COLO829 (cell line): ENCODE measurements at regions not wholly inside any gene's neighbourhood (a gene's known extent, or its start where the extent isn't known, plus 50 kb on each side); places are given as distances from the start of the nearest gene placed in this dataset.
"Not testable (repeated sequence)": the region's sequence is repeated elsewhere in the genome, so short reads cannot be mapped to it uniquely, and the experiment has no call there.

Source experiments
- DNase-seq: peaks from one replicate; pipeline ENCODE4 v3.0.0; 2012; ENCODE audit warnings: low spot score

DNA sequence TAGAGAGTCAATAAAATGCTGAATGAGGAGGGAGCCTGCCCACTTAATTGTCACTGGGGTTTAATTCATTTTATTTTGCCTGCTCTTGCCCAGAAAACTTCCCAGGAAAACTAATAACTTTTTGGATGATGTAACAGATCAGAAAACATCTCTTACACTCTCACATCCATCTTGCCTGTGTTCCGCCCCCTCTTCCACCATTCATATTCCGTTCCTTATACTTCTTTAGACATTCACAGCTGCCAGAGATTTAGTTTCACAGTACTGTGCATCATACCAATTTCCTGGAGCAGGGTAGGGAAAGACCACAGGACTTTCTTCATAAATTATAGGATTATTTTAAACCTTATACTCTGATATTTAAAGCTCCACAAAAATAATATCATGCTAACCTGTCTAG is 776.1 kb upstream of the SOX11 start:
- DNase-seq: no peak

DNA sequence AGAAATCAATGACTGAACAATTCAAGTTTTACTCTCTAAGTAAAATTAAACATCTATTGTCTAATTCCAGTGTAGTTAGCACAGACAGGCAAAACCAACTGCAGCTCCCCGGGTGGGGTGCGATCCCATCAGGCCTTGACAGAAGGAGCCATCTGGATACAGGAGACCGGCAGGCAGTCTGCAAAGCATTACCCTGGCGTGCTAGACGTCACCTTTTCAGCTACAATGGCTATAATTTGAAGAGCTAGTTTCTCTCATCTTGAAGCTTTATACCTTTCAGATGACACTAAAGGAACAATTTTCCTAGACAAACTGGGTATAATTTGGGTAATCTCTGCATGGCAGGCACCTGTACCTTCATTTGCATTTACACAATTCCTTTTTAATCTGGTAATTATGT is 761.5 kb upstream of the SOX11 start:
- no peak for DNase-seq

DNA sequence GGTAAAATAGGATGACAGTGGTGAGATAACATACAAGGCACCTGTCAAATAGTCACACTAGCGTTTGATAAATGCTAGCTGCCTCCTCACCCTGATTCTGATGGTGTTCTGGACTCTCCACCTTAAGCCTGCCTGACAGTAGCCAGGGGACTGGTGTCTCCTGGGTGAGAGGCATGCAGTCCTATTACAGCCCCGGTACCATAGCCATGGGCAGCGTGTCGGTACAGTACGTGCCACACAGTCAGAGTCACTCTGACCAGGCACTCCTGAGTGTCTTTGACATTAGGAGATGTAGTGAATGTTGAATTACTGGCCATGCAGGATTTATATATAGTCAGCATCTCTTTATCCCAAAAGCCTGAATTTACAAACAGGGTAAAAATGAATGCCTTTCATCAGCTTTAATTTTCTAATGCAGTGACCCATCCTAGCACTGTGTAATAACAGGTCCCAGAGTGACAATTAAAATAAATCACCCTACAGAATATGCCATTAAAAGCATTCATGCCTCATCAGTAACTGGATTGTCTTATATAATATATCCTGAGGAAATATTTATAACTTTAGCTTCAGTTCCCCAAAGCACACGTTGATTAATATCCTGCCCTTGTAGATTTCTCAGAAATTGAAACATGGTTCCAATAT is 760.3 kb upstream of the SOX11 start:
- DNase-seq: no peak

DNA sequence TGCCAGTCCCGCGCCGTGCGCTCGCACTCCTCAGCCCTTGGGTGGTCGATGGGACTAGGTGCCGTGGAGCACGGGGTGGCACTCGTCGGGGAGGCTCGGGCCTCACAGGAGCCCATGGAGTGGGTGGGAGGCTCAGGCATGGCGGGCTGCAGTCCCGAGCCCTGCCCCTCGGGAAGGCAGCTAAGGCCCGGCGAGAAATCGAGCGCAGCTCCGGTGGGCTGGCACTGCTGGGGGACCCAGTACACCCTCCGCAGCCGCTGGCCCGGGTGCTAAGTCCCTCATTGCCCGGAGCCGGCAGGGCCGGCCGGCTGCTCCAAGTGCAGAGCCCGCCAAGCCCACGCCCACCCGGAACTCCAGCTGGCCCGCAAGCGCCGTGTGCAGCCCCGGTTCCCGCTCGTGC is 756.9 kb upstream of the SOX11 start:
- DNase-seq: not testable (repeated sequence)

GRCh38 chr2:4937550-4937949 is 754.6 kb upstream of the SOX11 start:
- DNase-seq: no peak

DNA sequence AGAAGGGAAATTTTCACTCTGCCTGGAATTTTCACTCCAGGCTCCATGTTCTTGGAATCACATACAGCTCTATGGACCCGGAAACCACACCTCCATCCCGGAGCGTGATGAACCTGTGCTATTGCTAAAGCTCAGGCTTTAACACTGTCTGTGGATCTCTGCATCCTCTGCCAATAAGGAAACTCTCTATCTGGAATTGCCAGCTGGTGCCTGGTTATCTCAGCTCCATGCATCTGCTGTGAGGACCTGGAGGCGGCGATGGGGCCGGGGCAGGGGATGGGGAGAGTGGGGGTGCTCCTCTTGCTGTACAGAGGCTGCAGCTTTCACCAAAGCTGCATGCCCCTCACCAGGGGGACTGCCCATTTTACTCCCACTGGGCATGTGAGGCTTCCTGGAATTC is 754.0 kb upstream of the SOX11 start:
- no peak for DNase-seq

- no peak for DNase-seq
Measured at GRCh38 chr2:4942441-4942840, 749.7 kb upstream of the SOX11 start.

GRCh38 chr2:4947911-4948310 is 744.3 kb upstream of the SOX11 start:
- no peak for DNase-seq

- DNase-seq: no peak
Measured at GRCh38 chr2:4951368-4951767, 740.8 kb upstream of the SOX11 start.

DNA sequence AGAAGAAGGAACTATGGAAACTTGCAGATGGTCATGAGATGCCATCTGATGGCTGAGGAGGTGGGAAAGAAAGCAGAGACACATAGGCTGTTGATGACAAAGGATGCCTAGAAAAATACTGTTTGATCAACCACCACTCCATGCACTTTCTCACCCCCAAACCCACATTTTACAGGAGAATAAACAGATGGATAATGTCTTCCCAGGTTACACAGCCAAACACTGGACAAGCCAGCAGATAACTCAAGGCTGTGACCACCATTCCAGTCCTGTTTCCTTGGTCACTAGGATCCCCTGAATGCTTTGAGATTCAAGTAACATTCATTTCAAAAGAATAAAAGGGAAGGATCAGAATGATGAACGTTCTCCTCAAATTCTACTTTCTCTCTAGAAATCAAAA is 733.0 kb upstream of the SOX11 start:
- no peak for DNase-seq

DNA sequence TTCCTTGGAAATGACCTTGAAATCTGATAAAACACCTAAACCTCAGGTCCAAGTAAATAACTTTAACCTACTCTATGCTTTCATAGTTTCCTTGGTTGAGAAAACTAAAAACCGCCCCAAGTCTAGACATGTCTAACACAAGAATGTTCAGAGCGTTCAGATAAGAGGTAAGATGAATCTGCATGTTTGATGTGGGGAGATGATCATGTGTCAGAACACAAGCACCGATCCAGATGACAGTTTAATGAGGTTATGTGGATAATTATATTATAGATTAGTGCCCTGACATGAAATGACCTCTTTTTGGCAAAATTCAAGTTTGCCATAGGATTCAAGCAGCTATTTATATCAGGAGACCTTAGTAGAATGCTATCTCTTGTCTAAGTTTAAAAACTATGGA is 729.8 kb upstream of the SOX11 start:
- DNase-seq: no peak

DNA sequence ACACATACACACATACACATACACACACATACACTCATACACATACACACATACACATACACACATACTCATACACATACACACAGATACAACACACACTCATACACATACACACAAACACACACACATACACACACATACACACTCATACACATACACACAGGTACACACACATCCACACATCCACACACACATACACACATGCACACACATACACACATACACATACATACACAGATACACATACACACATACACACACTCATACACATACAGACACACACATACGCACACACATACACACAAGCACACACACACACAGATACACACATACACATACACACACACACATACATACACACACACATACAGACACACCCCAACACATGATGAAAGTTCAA is 729.1 kb upstream of the SOX11 start:
- DNase-seq: no peak

- no peak for DNase-seq
Measured at GRCh38 chr2:4964001-4964540, 728.1 kb upstream of the SOX11 start.

DNA sequence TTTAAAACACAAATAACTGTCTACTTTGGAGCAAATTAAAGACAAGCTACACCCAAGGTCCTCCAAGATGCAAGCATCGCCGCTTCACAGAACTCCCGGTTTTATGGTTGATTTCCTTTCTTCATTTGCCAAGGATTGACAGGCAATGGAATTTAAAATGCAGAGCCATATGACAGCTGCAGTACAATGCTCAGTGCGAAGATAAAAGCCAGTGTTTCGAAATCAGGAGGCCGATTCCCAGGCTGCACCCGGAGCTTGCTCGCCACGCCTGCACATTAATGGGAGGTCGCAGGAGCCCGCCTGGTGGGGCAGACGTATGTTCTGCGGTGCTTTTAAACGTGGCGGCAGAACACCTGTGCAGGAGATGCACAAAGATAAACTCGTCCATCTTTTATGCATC is 727.6 kb upstream of the SOX11 start:
- DNase-seq: no peak

DNA sequence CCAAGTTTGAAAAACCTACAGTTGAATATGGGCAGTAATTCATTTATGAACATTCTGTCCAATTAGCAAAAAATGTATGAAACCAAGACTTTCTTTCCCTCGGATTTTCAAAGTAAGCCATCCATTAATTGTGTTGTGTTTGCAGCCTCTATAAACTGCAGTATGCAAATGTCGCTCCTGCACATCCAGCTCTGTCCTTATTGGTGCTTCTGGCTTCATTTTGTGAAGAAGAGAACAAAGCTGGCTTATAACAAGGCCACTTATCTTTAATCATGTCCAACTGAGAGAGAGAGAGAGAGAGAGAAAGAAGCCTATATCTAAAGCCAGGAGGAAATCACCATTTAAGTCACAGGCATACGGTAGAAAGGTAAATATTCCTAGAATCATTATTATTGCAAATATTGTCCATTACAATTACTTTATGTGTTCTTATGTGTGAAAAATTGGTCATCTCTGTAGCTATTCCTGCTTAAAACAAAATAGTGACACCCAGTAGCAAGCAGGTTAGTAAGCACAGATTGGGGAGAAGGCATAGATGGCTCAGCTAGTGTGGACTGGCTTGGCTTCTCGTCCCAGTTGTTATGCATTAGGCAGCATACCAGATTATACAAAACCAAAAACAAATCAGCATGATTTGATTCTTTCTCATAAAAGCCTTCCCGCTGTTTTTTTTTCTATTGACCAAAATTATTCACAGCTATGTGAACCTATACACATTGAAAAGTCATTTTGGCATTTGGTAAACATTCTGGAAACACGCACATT is 726.4 kb upstream of the SOX11 start:
- DNase-seq: no peak

- DNase-seq: no peak
Measured at GRCh38 chr2:4967206-4967605, 725.0 kb upstream of the SOX11 start.

GRCh38 chr2:4972472-4972871 is 719.7 kb upstream of the SOX11 start:
- no peak for DNase-seq

DNA sequence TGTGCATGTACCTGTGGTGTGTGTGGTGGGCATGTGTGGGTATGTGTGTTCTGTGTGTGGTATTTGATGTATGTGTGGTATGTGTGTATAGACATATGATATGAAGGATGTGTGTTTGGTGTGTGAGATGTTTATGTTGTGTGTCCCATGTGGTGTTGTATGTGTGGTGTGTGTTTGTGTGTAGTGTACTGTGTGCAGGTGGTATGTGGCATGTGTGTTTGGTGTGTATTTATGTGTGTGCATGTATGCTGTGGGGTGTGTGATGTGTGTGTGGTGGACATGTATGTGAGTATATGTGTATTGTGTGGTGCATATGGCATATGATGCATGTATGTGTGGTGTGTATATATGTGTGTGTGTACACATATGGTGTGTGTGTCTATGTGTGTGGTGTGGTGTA is 718.8 kb upstream of the SOX11 start:
- no peak for DNase-seq

DNA sequence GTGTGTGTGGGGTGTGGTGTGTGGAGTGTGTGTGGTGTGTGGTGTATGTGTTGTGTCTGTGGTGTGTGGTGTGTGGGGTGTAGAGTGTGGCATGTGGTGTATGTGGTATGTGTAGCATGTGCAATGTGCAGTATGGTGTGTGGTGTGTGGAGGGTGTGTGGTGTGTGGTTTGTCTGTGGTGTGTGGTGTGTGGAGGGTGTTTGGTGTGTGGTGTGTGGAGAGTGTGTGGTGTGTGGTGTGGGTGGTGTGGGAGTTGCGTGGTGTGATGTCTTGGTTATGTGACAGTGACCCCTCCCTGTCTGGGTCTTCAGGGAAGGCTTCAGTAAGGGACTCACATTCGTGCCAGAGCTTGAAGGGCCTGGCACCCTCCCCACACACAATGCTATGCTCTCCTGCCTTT is 718.2 kb upstream of the SOX11 start:
- DNase-seq: no peak

- no peak for DNase-seq
Measured at GRCh38 chr2:4976407-4976806, 715.8 kb upstream of the SOX11 start.

GRCh38 chr2:4979111-4979510 is 713.1 kb upstream of the SOX11 start:
- DNase-seq: no peak

DNA sequence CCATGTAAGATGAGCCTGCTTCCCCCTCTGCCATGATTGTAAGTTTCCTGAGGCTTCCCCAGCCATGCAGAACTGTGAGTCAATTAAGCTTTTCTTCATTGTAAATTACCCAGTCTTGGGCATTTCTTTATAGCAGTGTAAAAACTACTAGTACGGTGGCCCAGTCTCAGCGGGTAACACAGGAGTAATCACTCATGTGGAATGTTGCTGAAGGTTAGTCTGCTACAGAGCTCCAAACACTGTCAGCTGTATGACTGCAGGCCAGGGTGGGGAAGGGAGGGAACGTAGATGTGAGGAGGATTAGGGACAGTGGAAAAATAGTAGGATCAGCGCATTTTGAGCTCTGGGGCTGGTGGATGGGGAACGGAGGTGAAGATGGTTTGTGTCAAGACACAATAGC is 711.2 kb upstream of the SOX11 start:
- DNase-seq: no peak

GRCh38 chr2:4981802-4982409 is 710.3 kb upstream of the SOX11 start:
- DNase-seq: no peak
